Trophoblast cell (in vitro differentiated cells and primary cell): ENCODE measurements at regions not wholly inside any gene's neighbourhood (a gene's known extent, or its start where the extent isn't known, plus 50 kb on each side); places are given as distances from the start of the nearest gene placed in this dataset.

Experiments used
- DNase-seq, 2 donors: peaks; one replicate each; pipeline ENCODE4 v3.0.0-alpha.2; 2016
- H2AFZ ChIP-seq: 2 replicates; pipeline ENCODE4 v1.6.1; 2013; ENCODE audit warnings: low read length, moderate library complexity, mild to moderate bottlenecking; ENCODE audit not compliant: insufficient read depth, poor library complexity
- H2AK5ac ChIP-seq: 2 replicates; pipeline ENCODE4 v1.6.1; 2013; ENCODE audit warnings: mild to moderate bottlenecking, low read length
- H2BK120ac ChIP-seq: 2 replicates; pipeline ENCODE4 v1.6.1; 2013; ENCODE audit warnings: low read length, mild to moderate bottlenecking, moderate library complexity; ENCODE audit not compliant: insufficient read depth, poor library complexity
- H2BK12ac ChIP-seq: 2 replicates; pipeline ENCODE4 v1.6.1; 2013; ENCODE audit warnings: mild to moderate bottlenecking, low read length, moderate library complexity
- H2BK5ac ChIP-seq: 2 replicates; pipeline ENCODE4 v1.6.1; 2013; ENCODE audit warnings: low read length, low read depth, moderate library complexity, mild to moderate bottlenecking; ENCODE audit not compliant: poor library complexity
- H3K14ac ChIP-seq: 2 replicates; pipeline ENCODE4 v1.6.1; 2013; ENCODE audit warnings: mild to moderate bottlenecking, low read length
- H3K18ac ChIP-seq: 2 replicates; pipeline ENCODE4 v1.6.1; 2013; ENCODE audit warnings: mild to moderate bottlenecking, low read length
- H3K23ac ChIP-seq: 2 replicates; pipeline ENCODE4 v1.6.1; 2013; ENCODE audit warnings: low read length
- H3K27ac ChIP-seq: 2 replicates; pipeline ENCODE4 v1.5.1; 2013; ENCODE audit warnings: low read depth, mild to moderate bottlenecking, inconsistent platforms, low read length, moderate library complexity
- H3K27me3 ChIP-seq: 2 replicates; pipeline ENCODE4 v1.6.1; 2013; ENCODE audit warnings: inconsistent platforms, mild to moderate bottlenecking, low read length, moderate library complexity; ENCODE audit not compliant: insufficient read depth
- H3K36me3 ChIP-seq, 2 experiments: 1 replicate in 1 of 2; 2 replicates in 1 of 2; pipeline ENCODE4 v1.6.1; 2013; ENCODE audit warnings: low read length in 2 of 2, mild to moderate bottlenecking in 2 of 2, moderate library complexity in 1 of 2; ENCODE audit not compliant: insufficient read depth in 2 of 2, control insufficient read depth in 1 of 2
- H3K4ac ChIP-seq: 2 replicates; pipeline ENCODE4 v1.6.1; 2013; ENCODE audit warnings: low read depth, mild to moderate bottlenecking, low read length, moderate library complexity
- H3K4me1 ChIP-seq, 2 experiments: 1 replicate in 1 of 2; 2 replicates in 1 of 2; pipeline ENCODE4 v1.6.1; 2013; ENCODE audit warnings: low read length in 2 of 2, mild to moderate bottlenecking in 2 of 2, moderate library complexity in 1 of 2; ENCODE audit not compliant: insufficient read depth in 2 of 2, control insufficient read depth in 1 of 2
- H3K4me2 ChIP-seq: 2 replicates; pipeline ENCODE4 v1.6.1; 2013; ENCODE audit warnings: inconsistent platforms, mild to moderate bottlenecking, low read length, moderate library complexity
- H3K4me3 ChIP-seq: 2 replicates; pipeline ENCODE4 v1.5.1; 2013; ENCODE audit warnings: mild to moderate bottlenecking, low read depth, low read length, inconsistent platforms
- H3K79me1 ChIP-seq: one replicate; pipeline ENCODE4 v1.6.1; 2013; ENCODE audit warnings: low read length
- H3K79me2 ChIP-seq: 2 replicates; pipeline ENCODE4 v1.6.1; 2013; ENCODE audit warnings: low read length, mild to moderate bottlenecking; ENCODE audit not compliant: control insufficient read depth, insufficient read depth, poor library complexity
- H3K9ac ChIP-seq: 2 replicates; pipeline ENCODE4 v1.6.1; 2013; ENCODE audit warnings: mild to moderate bottlenecking, low read length
- H3K9me3 ChIP-seq: 2 replicates; pipeline ENCODE4 v1.6.1; 2013; ENCODE audit warnings: low read depth, mild to moderate bottlenecking, control low read depth, inconsistent platforms, low read length; ENCODE audit not compliant: insufficient read depth
- H4K12ac ChIP-seq: 2 replicates; pipeline ENCODE4 v1.6.1; 2013; ENCODE audit warnings: low read depth, mild to moderate bottlenecking, low read length, moderate library complexity
- H4K8ac ChIP-seq: 2 replicates; pipeline ENCODE4 v1.6.1; 2013; ENCODE audit warnings: low read depth, mild to moderate bottlenecking, low read length, moderate library complexity
- H4K91ac ChIP-seq: one replicate; pipeline ENCODE4 v1.6.1; 2013; ENCODE audit warnings: low read depth, mild to moderate bottlenecking, low read length, moderate library complexity
- WGBS: extraction: QIAGEN DNeasy Blood & Tissue Kit; methylation state at CpG from one replicate; pipeline ENCODE4 v1.1.7; 2013; ENCODE audit warnings: missing lambda C conversion rate; ENCODE audit not compliant: insufficient read length, insufficient coverage; ENCODE audit errors: extremely low coverage; 5-methylcytosine and 5-hydroxymethylcytosine counted together

- no peak overlapping the region for H3K4me2 ChIP-seq
- no peak overlapping the region for H2BK120ac ChIP-seq
- H3K79me2 ChIP-seq, result no peaks in the 10 kb centered on the region
- H3K79me1 ChIP-seq, result no peaks in the 10 kb centered on the region
- no peak overlapping the region for H2AK5ac ChIP-seq
- no peaks in the 10 kb centered on the region for H3K36me3 ChIP-seq
- no peak overlapping the region for H3K9ac ChIP-seq
- no peaks in the 10 kb centered on the region for H3K4me1 ChIP-seq
- H3K4ac ChIP-seq, result no peak overlapping the region
- no peak overlapping the region for H3K27ac ChIP-seq
- no peaks in the 10 kb centered on the region for H3K27me3 ChIP-seq
- H3K4me3 ChIP-seq, result no peak overlapping the region
- H4K91ac ChIP-seq, result no peak overlapping the region
- no peaks in the 10 kb centered on the region for H3K9me3 ChIP-seq
- no peak overlapping the region for H4K12ac ChIP-seq
- no CpG with 5 or more reads among the region's 5 CpGs for WGBS
- H4K8ac ChIP-seq, result no peak overlapping the region
- no peak overlapping the region for H3K18ac ChIP-seq
- H3K14ac ChIP-seq, result no peak overlapping the region
- no peak overlapping the region for H2BK5ac ChIP-seq
- H3K23ac ChIP-seq, result no peak overlapping the region
- H2BK12ac ChIP-seq, result no peak overlapping the region
- H2AFZ ChIP-seq, result no peak overlapping the region
- DNase-seq, result no peak
Measured at GRCh38 chr2:59277671-59278070, 1036.5 kb upstream of the FANCL start.

- Histone ChIP-seq H4K12ac (no peak overlapping the region), H3K18ac (no peak overlapping the region), H3K36me3 (no peaks in the 10 kb centered on the region), H3K4me1 (no peaks in the 10 kb centered on the region), H2BK120ac (no peak overlapping the region), H3K79me1 (no peaks in the 10 kb centered on the region), H3K23ac (no peak overlapping the region), H3K79me2 (no peaks in the 10 kb centered on the region), H2BK5ac (no peak overlapping the region), H3K27me3 (no peaks in the 10 kb centered on the region), H4K91ac (no peak overlapping the region), H3K9ac (no peak overlapping the region), H3K4ac (no peak overlapping the region), H4K8ac (no peak overlapping the region), H3K4me3 (no peak overlapping the region), H3K4me2 (no peak overlapping the region), H2AFZ (no peak overlapping the region), H2AK5ac (no peak overlapping the region), H3K9me3 (no peaks in the 10 kb centered on the region), H3K27ac (no peak overlapping the region), H3K14ac (no peak overlapping the region), H2BK12ac (no peak overlapping the region)
- no peak for DNase-seq
- no CpG with 5 or more reads among the region's 3 CpGs for WGBS
Measured at GRCh38 chr2:59276917-59277316, 1035.8 kb upstream of the FANCL start.

- Histone ChIP-seq H3K18ac (no peak overlapping the region), H3K27me3 (no peaks in the 10 kb centered on the region), H4K91ac (no peak overlapping the region), H2BK12ac (no peak overlapping the region), H2BK120ac (no peak overlapping the region), H3K9ac (no peak overlapping the region), H3K4me3 (no peak overlapping the region), H3K4me1 (no peaks in the 10 kb centered on the region), H2AK5ac (no peak overlapping the region), H3K9me3 (no peaks in the 10 kb centered on the region), H2AFZ (no peak overlapping the region), H3K4me2 (no peak overlapping the region), H2BK5ac (no peak overlapping the region), H3K36me3 (no peaks in the 10 kb centered on the region), H3K14ac (no peak overlapping the region), H3K4ac (no peak overlapping the region), H4K8ac (no peak overlapping the region), H3K79me1 (no peaks in the 10 kb centered on the region), H3K23ac (no peak overlapping the region), H4K12ac (no peak overlapping the region), H3K27ac (no peak overlapping the region), H3K79me2 (no peaks in the 10 kb centered on the region)
- no CpG with 5 or more reads among the region's 2 CpGs for WGBS
- DNase-seq, result no peak
Measured at GRCh38 chr2:59276033-59276432, 1034.9 kb upstream of the FANCL start.

GRCh38 chr2:59266453-59266852 is 1025.3 kb upstream of the FANCL start:
- Histone ChIP-seq H3K36me3 (no peaks in the 10 kb centered on the region), H2AK5ac (no peak overlapping the region), H3K9me3 (no peaks in the 10 kb centered on the region), H3K79me2 (no peaks in the 10 kb centered on the region), H4K8ac (no peak overlapping the region), H3K27ac (no peak overlapping the region), H3K27me3 (no peaks in the 10 kb centered on the region), H3K4ac (no peak overlapping the region), H2BK5ac (no peak overlapping the region), H3K4me2 (no peak overlapping the region), H2AFZ (no peak overlapping the region), H4K91ac (no peak overlapping the region), H3K18ac (no peak overlapping the region), H2BK12ac (no peak overlapping the region), H3K79me1 (no peaks in the 10 kb centered on the region), H3K23ac (no peak overlapping the region), H2BK120ac (no peak overlapping the region), H3K9ac (no peak overlapping the region), H3K14ac (no peak overlapping the region), H3K4me1 (no peaks in the 10 kb centered on the region), H4K12ac (no peak overlapping the region), H3K4me3 (no peak overlapping the region)
- no peak for DNase-seq
- no CpG with 5 or more reads among the region's 2 CpGs for WGBS
